Sigmoid colon (tissue), 4 donors: ENCODE measurements at regions not wholly inside any gene's neighbourhood (a gene's known extent, or its start where the extent isn't known, plus 50 kb on each side); places are given as distances from the start of the nearest gene placed in this dataset.

ENCODE experiments used
- CTCF ChIP-seq, 4 experiments: fragments of 450-650 bp in 3 of 4; fragments of 200-600 bp in 1 of 4; IDR thresholded peaks; one replicate each; pipeline ENCODE4 v1.5.1; 2016 to 2019; ENCODE audit warnings: antibody characterized with exemption in 4 of 4, mild to moderate bottlenecking in 3 of 4, moderate library complexity in 2 of 4
- EP300 ChIP-seq, 4 donors: sonication (generic); formaldehyde crosslinking; IDR thresholded peaks; one replicate each; pipeline ENCODE4 v1.6.1; 2017; ENCODE audit warnings: antibody characterized with exemption in 4 of 4
- POLR2AphosphoS5 ChIP-seq, 4 donors: sonication (generic); formaldehyde crosslinking; IDR thresholded peaks; one replicate each; pipeline ENCODE4 v1.6.1; 2017; ENCODE audit warnings: antibody characterized with exemption in 4 of 4

GRCh38 chr14:44300916-44301315 is 206.2 kb downstream of the FSCB start:
- TF ChIP-seq EP300 (IDR thresholded peaks at IDR 0.05) (no peak), CTCF (IDR thresholded peaks at IDR 0.05) (no peak), POLR2AphosphoS5 (IDR thresholded peaks at IDR 0.05) (no peak)
